NCI-H2029 (cell line): ENCODE measurements at regions not wholly inside any gene's neighbourhood (a gene's known extent, or its start where the extent isn't known, plus 50 kb on each side); places are given as distances from the start of the nearest gene placed in this dataset.

Source experiments
- DNase-seq: peaks from one replicate; lab custom pipeline; 2025; lab: John Stamatoyannopoulos, UW

DNA sequence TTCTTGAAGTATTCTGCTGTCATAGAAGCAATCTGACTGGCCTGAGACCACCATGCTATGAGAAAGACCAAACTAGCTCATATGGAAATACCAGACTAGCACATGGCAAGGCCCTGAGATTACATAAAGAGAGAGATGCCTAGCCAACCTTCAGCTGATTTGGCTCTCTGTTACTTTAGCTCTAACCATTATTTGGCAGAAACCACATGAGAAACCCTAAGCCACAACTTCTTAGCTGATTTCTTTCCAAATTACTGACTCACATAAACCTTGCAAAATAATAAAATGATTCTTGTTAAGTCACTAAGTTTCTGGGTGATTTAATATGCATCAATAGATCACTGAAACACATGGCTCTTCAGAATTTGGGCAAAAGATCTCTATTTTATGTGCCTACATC is 295.0 kb upstream of the ZNF521 start:
- no peak for DNase-seq

DNA sequence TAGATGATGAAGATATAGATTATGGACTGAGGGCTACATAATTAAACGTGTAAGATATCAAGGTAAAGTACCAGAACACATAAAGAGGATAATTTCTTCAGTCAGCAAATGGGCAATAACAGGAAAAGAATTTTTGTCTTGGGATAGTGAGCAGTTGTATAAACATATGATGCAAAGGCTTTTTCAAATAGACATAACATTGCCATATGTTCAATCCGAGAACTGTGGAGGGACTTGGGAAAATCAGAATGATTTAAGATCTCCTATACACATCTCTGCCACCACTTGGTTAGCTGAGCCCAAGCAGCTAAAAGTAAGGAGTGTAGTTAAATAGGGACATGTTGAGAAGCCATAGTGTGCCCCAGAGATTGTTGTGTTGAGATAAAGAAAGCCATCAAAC is 287.6 kb upstream of the ZNF521 start:
- DNase-seq: no peak

DNA sequence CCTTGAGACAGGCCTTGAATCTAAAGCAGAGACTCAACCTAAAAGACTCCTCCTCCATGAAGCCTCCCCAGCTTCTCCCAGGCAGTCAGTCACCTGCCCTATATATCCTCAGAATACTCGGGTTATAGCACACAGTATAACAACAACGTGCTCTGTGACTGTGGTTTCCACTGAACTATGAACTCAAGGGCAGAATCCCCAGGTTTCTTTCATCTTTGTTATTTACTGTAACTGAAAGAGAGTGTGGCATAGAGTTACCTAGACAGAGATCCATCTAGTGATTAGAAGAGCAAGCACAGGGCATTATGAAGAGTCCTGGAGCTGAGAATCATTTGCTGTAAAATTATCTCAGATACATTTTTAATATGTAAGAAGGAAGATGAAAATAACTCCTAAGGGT is 281.6 kb upstream of the ZNF521 start:
- no peak for DNase-seq

DNA sequence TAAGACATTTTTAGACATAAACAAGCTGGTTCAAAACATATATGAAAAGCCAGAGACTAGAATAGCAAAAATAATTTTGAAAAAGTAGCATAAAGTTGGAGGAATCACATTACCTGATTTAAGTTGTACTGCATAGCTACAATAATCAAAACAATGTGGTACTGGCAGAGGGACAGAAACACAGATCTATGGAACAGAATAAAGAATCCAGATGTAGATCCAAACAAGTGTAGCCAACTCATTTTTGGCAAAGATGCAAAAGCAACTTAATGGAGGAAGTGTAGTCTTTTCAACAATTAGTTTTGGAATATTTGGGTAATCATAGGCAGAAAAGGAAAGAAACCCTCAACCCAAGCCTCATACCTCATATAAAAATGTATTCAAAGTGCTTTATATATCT is 278.7 kb upstream of the ZNF521 start:
- DNase-seq: no peak

DNA sequence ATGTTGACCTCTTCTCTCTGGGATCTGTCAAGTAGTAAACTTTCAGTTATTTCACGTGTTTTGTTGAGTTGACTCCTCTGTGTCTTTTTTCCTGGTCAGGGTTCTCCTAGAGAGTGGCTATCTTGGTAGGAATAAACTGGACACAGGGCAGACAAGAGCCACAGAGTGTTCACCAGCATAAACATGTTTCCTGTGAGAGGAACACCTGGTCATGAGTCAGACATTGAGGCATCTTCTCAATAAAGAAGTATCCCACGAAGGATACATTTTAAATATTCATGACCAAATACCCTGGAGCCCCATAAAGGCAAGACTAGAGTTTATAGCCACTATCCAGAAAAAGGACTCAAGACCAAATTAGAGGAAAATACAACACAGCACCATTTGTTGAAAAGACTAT is 269.7 kb upstream of the ZNF521 start:
- no peak for DNase-seq

DNA sequence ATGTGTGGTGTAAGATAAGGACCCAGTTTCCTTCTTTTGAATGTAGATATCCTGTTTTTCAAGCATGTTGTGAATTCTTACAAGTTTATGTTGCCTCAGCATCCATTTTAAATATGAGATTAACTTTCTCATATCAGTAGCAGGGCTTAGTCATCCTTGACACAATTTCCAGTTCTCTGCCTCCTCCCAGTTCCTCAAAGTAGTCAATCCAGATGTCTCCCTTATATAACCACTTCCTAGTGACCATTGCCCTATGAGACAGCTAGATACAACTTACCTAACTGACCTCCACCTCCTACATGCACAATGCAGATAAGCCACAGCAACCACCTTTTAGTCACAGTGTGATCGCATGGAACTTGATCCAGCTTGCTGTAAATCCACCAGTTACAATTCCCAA is 269.2 kb upstream of the ZNF521 start:
- no peak for DNase-seq

GRCh38 chr18:25614168-25614567 is 262.2 kb upstream of the ZNF521 start:
- DNase-seq: no peak

GRCh38 chr18:25612466-25612865 is 260.5 kb upstream of the ZNF521 start:
- DNase-seq: no peak

- no peak for DNase-seq
These were observed 256.1 kb upstream of the ZNF521 start for GRCh38 chr18:25608091-25608490.

DNA sequence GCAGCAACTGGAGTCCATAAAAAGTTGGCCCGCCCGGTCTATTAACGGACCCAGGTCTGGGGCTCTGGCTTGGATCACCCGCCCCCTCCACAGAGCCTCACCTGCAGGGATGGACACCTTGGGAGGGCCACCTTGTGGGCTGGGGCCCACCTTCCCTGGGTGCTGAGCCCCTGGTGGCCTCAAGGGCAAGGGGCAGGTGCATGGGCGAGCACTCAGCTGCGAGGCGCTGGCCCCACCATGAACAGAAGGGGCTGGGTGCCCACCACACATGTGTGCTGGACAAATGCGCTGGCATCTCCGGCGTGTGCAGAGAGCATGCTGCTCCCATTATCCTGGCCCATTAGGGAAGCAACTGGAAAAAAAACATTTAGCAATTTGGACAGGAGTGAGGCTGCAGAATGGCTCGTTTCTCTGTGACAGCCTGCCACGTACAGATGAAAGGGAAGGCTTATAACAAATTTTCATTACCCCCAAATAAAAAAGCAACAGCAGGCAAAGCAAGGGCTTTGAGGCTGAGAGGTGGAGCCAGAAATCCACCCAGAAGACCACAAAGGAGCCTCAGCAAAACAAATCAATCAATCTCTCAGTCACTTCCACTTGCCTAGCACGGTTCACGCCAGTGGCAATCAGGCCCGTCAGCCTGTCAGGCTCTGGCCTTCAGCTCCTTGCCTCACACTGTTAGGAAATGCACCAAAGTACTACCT is 253.1 kb upstream of the ZNF521 start:
- DNase-seq: no peak

DNA sequence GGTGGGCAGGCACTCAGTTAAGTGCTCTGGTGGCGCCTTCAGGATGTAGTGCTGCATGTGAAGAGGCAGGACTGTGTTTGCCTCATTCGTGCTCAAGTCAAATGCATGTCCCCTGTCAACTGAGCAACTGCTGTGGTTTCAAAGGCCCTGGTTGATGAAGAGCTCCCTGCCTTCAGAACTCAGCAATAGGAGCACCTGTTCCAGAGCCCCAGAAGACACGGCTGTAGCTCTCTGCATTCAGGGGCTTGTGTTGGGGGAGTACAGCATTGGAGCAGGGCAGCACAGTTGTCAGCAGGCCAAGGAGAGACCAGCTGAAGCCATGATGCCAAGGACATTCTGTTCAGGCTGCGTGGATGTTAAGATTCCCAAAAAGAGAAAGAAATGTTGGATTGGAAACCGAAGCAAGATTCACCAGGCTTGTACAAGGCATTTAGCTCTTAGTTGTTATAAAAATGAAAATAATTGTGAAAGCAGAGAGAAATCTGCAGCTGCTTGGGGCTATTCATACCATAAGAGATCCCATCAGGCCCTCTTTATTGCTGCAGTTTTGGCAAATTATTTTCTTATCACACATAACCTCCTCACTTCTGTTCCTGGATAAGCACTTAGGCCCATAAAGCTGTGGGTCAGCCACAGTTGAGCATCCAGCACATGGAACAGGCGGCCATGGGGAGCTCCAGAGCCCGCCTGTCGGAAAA is 252.4 kb upstream of the ZNF521 start:
- no peak for DNase-seq

- DNase-seq: no peak
These were observed 247.5 kb upstream of the ZNF521 start for GRCh38 chr18:25599443-25599842.

DNA sequence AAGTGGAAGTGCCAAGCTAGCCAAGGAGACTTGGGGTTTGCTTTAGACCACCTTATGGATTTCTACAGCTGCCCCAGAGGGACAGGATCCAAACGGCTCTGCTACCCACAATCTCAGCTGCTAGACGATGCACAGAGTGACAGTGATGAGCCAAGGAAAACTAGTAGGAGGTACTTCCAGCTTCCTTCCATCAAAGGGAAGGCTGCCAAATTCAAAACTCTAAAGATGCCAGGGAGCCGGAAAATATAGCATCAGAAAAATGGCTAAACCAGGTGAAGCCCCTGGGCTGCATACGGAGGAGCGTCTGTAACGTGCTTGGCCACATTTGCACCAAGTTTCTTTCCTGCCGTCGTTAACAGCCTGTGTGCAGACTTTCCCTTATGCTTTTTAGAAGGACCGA is 245.5 kb upstream of the ZNF521 start:
- no peak for DNase-seq

GRCh38 chr18:25595274-25596060 is 243.5 kb upstream of the ZNF521 start:
- no peak for DNase-seq

GRCh38 chr18:25594351-25594750 is 242.4 kb upstream of the ZNF521 start:
- no peak for DNase-seq

GRCh38 chr18:25592804-25593360 is 240.9 kb upstream of the ZNF521 start:
- no peak for DNase-seq

GRCh38 chr18:25590456-25590855 is 238.5 kb upstream of the ZNF521 start:
- no peak for DNase-seq

GRCh38 chr18:25587545-25587944 is 235.6 kb upstream of the ZNF521 start:
- DNase-seq: no peak

GRCh38 chr18:25568986-25569385 is 217.0 kb upstream of the ZNF521 start:
- DNase-seq: no peak

DNA sequence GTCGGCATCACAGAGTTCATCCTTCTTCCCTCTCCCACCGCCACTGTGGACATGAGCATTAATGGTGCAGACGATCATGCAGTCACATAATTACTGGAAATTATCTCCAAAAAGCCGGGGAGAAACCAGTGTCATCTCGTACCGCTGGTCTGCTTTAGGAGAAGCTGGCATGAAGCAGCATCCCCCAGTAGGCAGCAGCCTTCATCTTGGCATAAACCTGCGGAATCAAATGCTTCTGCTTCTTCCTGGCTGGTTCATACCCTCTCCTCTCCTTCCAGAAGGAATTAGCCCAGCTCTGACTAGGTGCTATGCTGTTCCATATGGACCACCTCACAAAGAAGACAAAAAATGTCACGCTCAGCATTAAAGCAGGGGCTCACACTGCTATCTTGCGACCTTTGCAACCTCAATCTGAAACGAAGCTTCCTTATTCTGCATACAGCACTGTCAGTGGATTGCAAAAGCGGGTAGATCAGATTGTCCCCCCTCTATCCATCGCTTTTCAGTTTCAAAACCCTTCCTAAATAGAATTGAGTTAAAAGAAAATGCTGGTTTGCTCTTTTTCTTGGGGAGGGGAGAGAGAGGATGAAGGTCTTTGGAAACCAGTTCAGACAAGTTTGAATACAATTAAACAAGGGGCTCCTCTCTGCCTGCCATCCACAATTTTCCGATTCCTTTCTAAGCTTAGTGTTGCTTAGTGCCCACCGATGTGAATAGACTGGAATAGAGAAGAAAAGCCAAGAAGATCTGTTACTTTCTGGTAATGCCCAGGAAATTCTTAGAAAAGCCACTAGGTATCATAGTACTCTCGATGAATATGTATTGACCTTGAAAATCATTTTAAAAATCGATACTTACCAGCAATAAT is 212.1 kb upstream of the ZNF521 start:
- DNase-seq: no peak

DNA sequence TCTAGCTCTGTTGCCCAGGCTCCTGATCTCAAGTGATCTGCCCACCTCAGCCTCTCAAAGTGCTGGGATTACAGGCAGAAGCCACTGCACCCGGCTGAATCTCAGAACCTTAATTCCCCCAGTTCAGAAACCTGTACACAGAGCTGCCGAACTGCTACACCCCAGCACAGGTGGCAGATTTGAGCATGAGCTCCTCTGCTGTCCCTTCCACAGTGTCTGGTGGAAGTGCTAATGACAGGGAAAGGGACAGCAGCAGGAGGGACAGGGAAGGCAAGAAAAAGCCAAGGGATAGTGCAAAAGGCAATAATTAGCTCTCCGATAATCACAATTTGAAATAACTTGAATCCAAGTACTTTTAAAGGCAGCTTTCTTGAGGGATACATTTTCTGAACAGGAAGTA is 211.4 kb upstream of the ZNF521 start:
- DNase-seq: no peak

DNA sequence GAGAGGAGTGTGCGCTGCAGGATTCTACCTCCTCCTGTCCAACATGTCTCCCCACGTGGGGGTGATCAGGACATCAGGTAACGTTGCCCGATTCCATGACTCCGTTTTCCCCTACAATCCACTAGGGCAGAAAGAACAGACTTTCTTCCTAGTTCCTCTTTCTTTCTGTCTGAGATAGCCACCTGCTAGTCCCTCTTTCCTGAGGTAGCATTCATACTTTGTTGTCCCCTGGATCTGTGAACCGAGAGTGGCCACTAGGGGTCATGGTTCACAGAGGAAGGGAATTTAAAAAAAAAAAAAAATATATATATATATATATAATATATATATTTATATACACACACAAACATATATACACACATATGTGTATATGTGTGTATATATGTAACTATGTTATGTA is 210.0 kb upstream of the ZNF521 start:
- DNase-seq: no peak
